ENCODE measurements at regions not wholly inside any gene's neighbourhood (a gene's known extent, or its start where the extent isn't known, plus 50 kb on each side); places are given as distances from the start of the nearest gene placed in this dataset.

GRCh38 chr16:35751191-35751941 is 2292.0 kb downstream of the TP53TG3F start:
- Mint-ChIP-seq H3K36me3 (ENCODE audit: low read depth) (peaks cover 5% of the 10 kb centered on the region), H3K27ac (no peak overlapping the region), H3K4me1 (ENCODE audit: low read depth) (no peaks in the 10 kb centered on the region), H3K9me3 (peaks cover 5% of the 10 kb centered on the region), H3K27me3 (no peaks in the 10 kb centered on the region), H3K4me3 (no peak overlapping the region)

- Mint-ChIP-seq H3K4me3 (no peak overlapping the region), H3K27me3 (no peaks in the 10 kb centered on the region), H3K36me3 (ENCODE audit: low read depth) (peaks cover 5% of the 10 kb centered on the region), H3K9me3 (peaks cover 5% of the 10 kb centered on the region), H3K27ac (no peak overlapping the region), H3K4me1 (ENCODE audit: low read depth) (no peaks in the 10 kb centered on the region)
Measured at GRCh38 chr16:35752012-35752772, 2292.8 kb downstream of the TP53TG3F start.

GRCh38 chr16:35752773-35753558 is 2293.6 kb downstream of the TP53TG3F start:
- no peaks in the 10 kb centered on the region for H3K27me3 Mint-ChIP-seq
- peaks cover 5% of the 10 kb centered on the region for H3K9me3 Mint-ChIP-seq
- no peak overlapping the region for H3K4me3 Mint-ChIP-seq
- H3K36me3 Mint-ChIP-seq (ENCODE audit: low read depth), result peaks cover 5% of the 10 kb centered on the region
- H3K27ac Mint-ChIP-seq, result no peak overlapping the region
- H3K4me1 Mint-ChIP-seq (ENCODE audit: low read depth), result no peaks in the 10 kb centered on the region

- Mint-ChIP-seq H3K27me3 (no peaks in the 10 kb centered on the region), H3K4me3 (no peak overlapping the region), H3K9me3 (peaks cover 5% of the 10 kb centered on the region), H3K27ac (no peak overlapping the region), H3K4me1 (ENCODE audit: low read depth) (no peaks in the 10 kb centered on the region), H3K36me3 (ENCODE audit: low read depth) (peaks cover 5% of the 10 kb centered on the region)
Measured at GRCh38 chr16:35753559-35754390, 2294.4 kb downstream of the TP53TG3F start.

- peaks cover 5% of the 10 kb centered on the region for H3K36me3 Mint-ChIP-seq (ENCODE audit: low read depth)
- H3K27ac Mint-ChIP-seq, result no peak overlapping the region
- H3K9me3 Mint-ChIP-seq, result peaks cover 5% of the 10 kb centered on the region
- no peak overlapping the region for H3K4me3 Mint-ChIP-seq
- H3K27me3 Mint-ChIP-seq, result no peaks in the 10 kb centered on the region
- H3K4me1 Mint-ChIP-seq (ENCODE audit: low read depth), result no peaks in the 10 kb centered on the region
Measured at GRCh38 chr16:35754391-35755369, 2295.3 kb downstream of the TP53TG3F start.

DNA sequence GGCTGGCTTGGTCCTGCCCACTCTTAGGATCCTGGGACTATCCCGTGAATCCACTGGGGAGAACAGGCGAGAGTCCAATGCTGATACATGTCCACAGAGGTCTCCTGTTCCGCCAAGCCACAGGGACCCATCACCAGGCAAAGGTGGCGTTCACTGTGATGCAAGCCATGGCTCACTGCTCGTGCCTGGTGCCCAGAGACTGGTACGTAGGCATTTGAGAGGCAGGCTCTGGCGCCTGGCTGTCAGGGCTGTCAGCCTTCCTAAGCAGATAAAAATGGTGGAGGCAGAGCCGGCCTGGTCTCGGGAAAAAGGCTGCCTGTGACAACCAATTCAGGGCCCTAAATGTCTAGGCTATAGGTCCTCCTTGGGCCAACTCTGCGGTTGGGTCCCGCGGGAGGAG is 2329.0 kb downstream of the TP53TG3F start:
- Mint-ChIP-seq H3K27ac (no peak overlapping the region), H3K9me3 (peaks cover 22% of the 10 kb centered on the region), H3K4me1 (ENCODE audit: low read depth) (no peaks in the 10 kb centered on the region)

GRCh38 chr16:35792516-35793285 is 2333.3 kb downstream of the TP53TG3F start:
- H3K9me3 Mint-ChIP-seq, result peaks cover 22% of the 10 kb centered on the region
- no peaks in the 10 kb centered on the region for H3K36me3 Mint-ChIP-seq (ENCODE audit: low read depth)
- H3K27me3 Mint-ChIP-seq, result no peaks in the 10 kb centered on the region
- H3K27ac Mint-ChIP-seq, result no peak overlapping the region
- no peak overlapping the region for H3K4me3 Mint-ChIP-seq
- H3K4me1 Mint-ChIP-seq (ENCODE audit: low read depth), result no peaks in the 10 kb centered on the region

More for the DNA sequence above, 2329.0 kb downstream of the TP53TG3F start:
- H3K4me3 Mint-ChIP-seq, result no peak overlapping the region
- no peaks in the 10 kb centered on the region for H3K36me3 Mint-ChIP-seq (ENCODE audit: low read depth)
- H3K27me3 Mint-ChIP-seq, result no peaks in the 10 kb centered on the region

DNA sequence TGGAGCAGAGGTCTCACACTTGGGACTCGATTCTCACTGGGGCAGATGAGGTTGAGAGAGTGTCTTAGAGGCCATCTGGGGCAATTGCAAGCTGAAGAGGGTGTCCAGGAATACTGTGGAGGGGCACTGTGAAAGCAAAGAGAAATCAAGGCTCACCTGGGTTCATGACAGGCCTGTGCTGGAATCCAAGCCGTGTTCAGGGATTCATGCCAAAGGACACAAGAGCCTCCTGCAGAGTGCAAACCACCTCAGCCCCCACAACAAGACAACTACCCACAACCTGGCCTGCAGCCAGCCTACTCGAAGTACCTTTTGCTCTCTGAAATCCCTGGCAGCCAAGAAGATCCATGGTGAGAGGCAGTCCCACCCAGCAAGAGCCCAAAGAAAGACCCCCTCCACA is 2334.2 kb downstream of the TP53TG3F start:
- H3K4me1 Mint-ChIP-seq (ENCODE audit: low read depth), result no peaks in the 10 kb centered on the region
- H3K27me3 Mint-ChIP-seq, result no peaks in the 10 kb centered on the region
- H3K9me3 Mint-ChIP-seq, result peaks cover 25% of the 10 kb centered on the region
- H3K36me3 Mint-ChIP-seq (ENCODE audit: low read depth), result no peaks in the 10 kb centered on the region
- H3K4me3 Mint-ChIP-seq, result no peak overlapping the region
- no peak overlapping the region for H3K27ac Mint-ChIP-seq

- Mint-ChIP-seq H3K4me1 (ENCODE audit: low read depth) (no peaks in the 10 kb centered on the region), H3K27me3 (no peaks in the 10 kb centered on the region), H3K9me3 (peaks cover 32% of the 10 kb centered on the region), H3K27ac (no peak overlapping the region), H3K4me3 (no peak overlapping the region), H3K36me3 (ENCODE audit: low read depth) (no peaks in the 10 kb centered on the region)
Measured at GRCh38 chr16:35794896-35795295, 2335.5 kb downstream of the TP53TG3F start.

DNA sequence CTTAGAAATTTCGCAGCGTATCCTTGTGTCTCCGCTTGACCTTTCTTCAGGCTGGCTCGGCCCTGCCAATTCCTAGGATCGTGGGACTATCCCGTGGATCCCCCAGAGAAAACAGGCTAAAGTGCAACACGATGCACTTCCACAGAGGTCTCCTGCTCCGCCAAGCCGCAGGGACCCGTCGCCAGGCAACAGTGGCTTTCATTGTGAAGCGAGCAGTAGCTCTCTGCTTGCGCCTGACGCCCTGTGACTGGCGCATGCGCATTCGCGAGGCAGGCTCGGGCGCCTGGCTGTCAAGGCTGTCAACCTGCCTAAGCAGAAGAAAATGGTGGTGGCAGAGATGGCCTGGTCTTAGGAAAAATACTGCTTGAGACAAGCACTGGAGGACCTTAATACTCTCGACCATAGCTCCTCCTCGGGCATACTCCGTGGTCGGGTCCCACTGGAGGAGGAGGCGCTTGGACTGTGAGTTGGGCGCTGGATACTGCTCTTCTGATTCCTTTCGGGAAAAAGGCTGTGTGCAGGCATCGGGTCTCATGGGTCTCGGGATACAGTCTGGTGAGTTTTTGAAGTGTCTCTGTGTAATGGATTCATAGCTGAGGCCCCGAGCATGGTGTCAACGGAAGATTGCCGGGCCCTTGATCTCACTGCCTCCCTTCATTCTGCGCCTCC is 2336.1 kb downstream of the TP53TG3F start:
- peaks cover 32% of the 10 kb centered on the region for H3K9me3 Mint-ChIP-seq
- H3K27me3 Mint-ChIP-seq, result no peaks in the 10 kb centered on the region
- no peaks in the 10 kb centered on the region for H3K4me1 Mint-ChIP-seq (ENCODE audit: low read depth)
- H3K36me3 Mint-ChIP-seq (ENCODE audit: low read depth), result no peaks in the 10 kb centered on the region
- H3K27ac Mint-ChIP-seq, result no peak overlapping the region
- H3K4me3 Mint-ChIP-seq, result no peak overlapping the region

GRCh38 chr16:35797811-35798210 is 2338.4 kb downstream of the TP53TG3F start:
- Mint-ChIP-seq H3K27ac (no peak overlapping the region), H3K4me1 (ENCODE audit: low read depth) (no peaks in the 10 kb centered on the region), H3K27me3 (no peaks in the 10 kb centered on the region), H3K9me3 (peaks cover 30% of the 10 kb centered on the region), H3K4me3 (no peak overlapping the region), H3K36me3 (ENCODE audit: low read depth) (no peaks in the 10 kb centered on the region)

DNA sequence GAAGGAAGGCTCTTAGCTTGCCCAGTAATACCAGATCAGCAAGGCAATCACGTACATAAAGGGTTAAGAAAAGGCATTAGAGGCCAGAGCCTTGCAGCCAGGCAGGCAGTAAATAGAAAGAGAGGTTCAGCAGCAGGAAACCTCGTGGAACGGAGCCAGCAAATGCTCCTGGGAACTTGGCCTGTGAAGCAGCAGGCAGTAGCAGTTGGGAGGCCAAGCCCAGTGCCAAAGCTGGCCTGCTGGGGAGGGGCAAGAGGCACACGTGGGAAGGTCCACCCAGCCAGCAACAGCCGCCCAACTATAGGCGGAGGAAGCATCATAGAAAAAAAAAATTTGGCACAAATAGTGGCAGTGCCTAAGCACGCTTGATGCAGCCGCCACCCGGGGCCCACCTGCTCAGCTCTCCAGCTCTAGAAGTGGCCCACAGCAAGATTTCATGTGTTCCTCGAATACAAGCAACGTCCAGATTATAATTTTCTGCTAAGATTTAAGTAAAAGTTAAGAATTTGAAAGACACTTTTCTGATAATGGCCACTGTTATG is 2339.5 kb downstream of the TP53TG3F start:
- Mint-ChIP-seq H3K4me3 (no peak overlapping the region), H3K36me3 (ENCODE audit: low read depth) (no peaks in the 10 kb centered on the region)

More for the DNA sequence above, 2339.5 kb downstream of the TP53TG3F start:
- Mint-ChIP-seq H3K27me3 (no peaks in the 10 kb centered on the region), H3K27ac (no peak overlapping the region), H3K9me3 (peaks cover 30% of the 10 kb centered on the region), H3K4me1 (ENCODE audit: low read depth) (no peaks in the 10 kb centered on the region)

Measured in stimulated activated naive CD8-positive, alpha-beta T cell treated with anti-CD3 and anti-CD28 coated beads, Interleukin-15, Interleukin-2, amounts not matched to agents 100 ng/mL and 50 ng/mL, for 24 hours (primary cell).